ENCODE measurements at regions not wholly inside any gene's neighbourhood (a gene's known extent, or its start where the extent isn't known, plus 50 kb on each side); places are given as distances from the start of the nearest gene placed in this dataset.

GRCh38 chr4:62533573-62533972 is 1333.4 kb downstream of the ADGRL3 start:
- no peaks in the 10 kb centered on the region for H3K4me1 ChIP-seq
- peaks cover 0 to 10% of the 10 kb centered on the region in 2 donors for H3K9me3 ChIP-seq
- intact Hi-C loops (cut with DNase I; ENCODE audit: low total_unique reads), result no loop called here
- no peaks in the 10 kb centered on the region for H3K27me3 ChIP-seq
- H3K4me3 ChIP-seq, result no peak overlapping the region
- H3K36me3 ChIP-seq, result no peaks in the 10 kb centered on the region
- H3K27ac ChIP-seq, result no peak overlapping the region
- TF ChIP-seq CTCF (IDR thresholded peaks at IDR 0.05) (no peak), POLR2A (IDR thresholded peaks at IDR 0.05) (no peak), POLR2AphosphoS5 (IDR thresholded peaks at IDR 0.05) (no peak)
- DNase-seq (ENCODE audit: low spot score in 2 of 2), result no peak

GRCh38 chr4:62531731-62532130 is 1331.6 kb downstream of the ADGRL3 start:
- H3K36me3 ChIP-seq, result no peaks in the 10 kb centered on the region
- no peaks in the 10 kb centered on the region for H3K9me3 ChIP-seq
- TF ChIP-seq POLR2AphosphoS5 (IDR thresholded peaks at IDR 0.05), result no peak
- no peak for TF ChIP-seq CTCF (IDR thresholded peaks at IDR 0.05)
- no peak for TF ChIP-seq POLR2A (IDR thresholded peaks at IDR 0.05)
- H3K4me1 ChIP-seq, result no peaks in the 10 kb centered on the region
- no peak for DNase-seq (ENCODE audit: low spot score in 2 of 2)
- H3K4me3 ChIP-seq, result no peak overlapping the region
- intact Hi-C loops (cut with DNase I; ENCODE audit: low total_unique reads), result no loop called here
- no peaks in the 10 kb centered on the region for H3K27me3 ChIP-seq
- H3K27ac ChIP-seq, result no peak overlapping the region

- TF ChIP-seq POLR2A (IDR thresholded peaks at IDR 0.05) (no peak), CTCF (IDR thresholded peaks at IDR 0.05) (no peak), POLR2AphosphoS5 (IDR thresholded peaks at IDR 0.05) (no peak)
These were observed 1331.1 kb downstream of the ADGRL3 start for GRCh38 chr4:62531264-62531663.

GRCh38 chr4:62528874-62529273 is 1328.7 kb downstream of the ADGRL3 start:
- Histone ChIP-seq H3K27me3 (no peaks in the 10 kb centered on the region), H3K4me3 (no peak overlapping the region), H3K4me1 (no peaks in the 10 kb centered on the region), H3K9me3 (peaks cover 3 to 5% of the 10 kb centered on the region in 2 donors), H3K36me3 (no peaks in the 10 kb centered on the region), H3K27ac (no peak overlapping the region)
- TF ChIP-seq CTCF (IDR thresholded peaks at IDR 0.05) (no peak), POLR2A (IDR thresholded peaks at IDR 0.05) (no peak), POLR2AphosphoS5 (IDR thresholded peaks at IDR 0.05) (no peak)
- intact Hi-C loops (cut with DNase I; ENCODE audit: low total_unique reads), result no loop called here
- no peak for DNase-seq (ENCODE audit: low spot score in 2 of 2)

More at GRCh38 chr4:62531264-62531663, 1331.1 kb downstream of the ADGRL3 start:
- Histone ChIP-seq H3K4me3 (no peak overlapping the region), H3K36me3 (no peaks in the 10 kb centered on the region), H3K27ac (no peak overlapping the region), H3K27me3 (no peaks in the 10 kb centered on the region), H3K9me3 (peaks cover 0 to 1% of the 10 kb centered on the region in 2 donors), H3K4me1 (no peaks in the 10 kb centered on the region)
- no peak for DNase-seq (ENCODE audit: low spot score in 2 of 2)
- intact Hi-C loops (cut with DNase I; ENCODE audit: low total_unique reads), result no loop called here

GRCh38 chr4:62526671-62527070 is 1326.5 kb downstream of the ADGRL3 start:
- intact Hi-C loops (cut with DNase I; ENCODE audit: low total_unique reads), result no loop called here

More at GRCh38 chr4:62526671-62527070, 1326.5 kb downstream of the ADGRL3 start:
- no peaks in the 10 kb centered on the region for H3K36me3 ChIP-seq
- H3K4me1 ChIP-seq, result no peaks in the 10 kb centered on the region
- peaks cover 3 to 5% of the 10 kb centered on the region in 2 donors for H3K9me3 ChIP-seq
- DNase-seq (ENCODE audit: low spot score in 2 of 2), result no peak
- TF ChIP-seq POLR2AphosphoS5 (IDR thresholded peaks at IDR 0.05), result no peak
- TF ChIP-seq POLR2A (IDR thresholded peaks at IDR 0.05), result no peak
- no peak for TF ChIP-seq CTCF (IDR thresholded peaks at IDR 0.05)
- no peaks in the 10 kb centered on the region for H3K27me3 ChIP-seq
- H3K4me3 ChIP-seq, result no peak overlapping the region
- H3K27ac ChIP-seq, result no peak overlapping the region
